ENCODE measurements at regions not wholly inside any gene's neighbourhood (a gene's known extent, or its start where the extent isn't known, plus 50 kb on each side); places are given as distances from the start of the nearest gene placed in this dataset.

DNA sequence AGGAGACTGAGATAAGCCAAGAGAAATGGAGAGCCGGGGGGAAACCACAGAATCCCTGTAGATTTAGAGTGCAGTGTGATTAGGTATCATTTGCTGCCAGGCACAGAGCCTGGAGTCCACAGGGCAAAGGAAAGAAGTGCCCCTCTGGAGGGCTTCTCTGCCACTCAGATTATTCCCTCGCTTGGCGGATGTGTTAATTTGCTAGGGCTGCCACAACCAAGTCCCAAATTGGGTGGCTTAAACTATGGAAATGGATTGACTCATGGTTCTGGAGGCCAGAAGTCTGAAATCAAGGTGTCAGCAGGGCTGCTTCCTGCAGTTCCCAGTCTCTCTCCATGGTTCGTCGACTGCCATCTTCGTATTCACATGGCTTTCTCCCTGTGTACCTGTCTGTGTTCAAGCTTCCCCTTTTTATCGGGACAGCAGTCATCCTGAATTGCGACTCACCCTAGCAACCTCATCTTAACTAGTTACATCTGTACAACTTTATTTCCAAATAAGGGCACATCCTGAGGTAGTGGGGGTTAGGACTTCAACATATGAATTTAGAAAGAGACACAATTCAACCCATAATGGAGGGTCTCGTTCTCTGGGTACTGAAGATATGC, 122.2 kb downstream of the ANKRD60 start:
- ATAC-seq (no peak), DNase-seq (ENCODE audit: low read depth, low spot score) (no peak)
- Histone ChIP-seq H3K4me2 (ENCODE audit: low read length) (no peak overlapping the region), H3K9me2 (ENCODE audit: insufficient read depth) (no peaks in the 10 kb centered on the region), H3K27ac (ENCODE audit: low read depth, low read length) (no peak overlapping the region), H3K4me3 (replicated peaks in 1 of 2; ENCODE audit: low read depth in 1 of 2, low read length in 2 of 2) (no peak overlapping the region), H3K9ac (ENCODE audit: low read length) (no peak overlapping the region), H3K36me3 (ENCODE audit: control insufficient read depth in 1 of 2, insufficient read depth in 2 of 2, low read length in 2 of 2) (no peaks in the 10 kb centered on the region), H3K79me2 (ENCODE audit: insufficient read depth, low read length) (no peaks in the 10 kb centered on the region), H4K20me1 (ENCODE audit: insufficient read depth) (no peaks in the 10 kb centered on the region), H3K27me3 (ENCODE audit: insufficient read depth, low read length) (peaks cover 26% of the 10 kb centered on the region), H3K9me3 (ENCODE audit: control insufficient read depth in 1 of 2, insufficient read depth in 1 of 2, low read depth in 1 of 2, low read length in 2 of 2) (no peaks in the 10 kb centered on the region; a peak in 1 of 4 replicates), H2AFZ (ENCODE audit: low read depth, low read length, poor library complexity, severe bottlenecking) (no peak overlapping the region), H3K4me1 (ENCODE audit: control insufficient read depth in 1 of 2, insufficient read depth in 2 of 2, low read length in 2 of 2) (no peaks in the 10 kb centered on the region)
- intact Hi-C loops (cut with micrococcal nuclease), result no loop called here
- TF ChIP-seq, protein P1, sequence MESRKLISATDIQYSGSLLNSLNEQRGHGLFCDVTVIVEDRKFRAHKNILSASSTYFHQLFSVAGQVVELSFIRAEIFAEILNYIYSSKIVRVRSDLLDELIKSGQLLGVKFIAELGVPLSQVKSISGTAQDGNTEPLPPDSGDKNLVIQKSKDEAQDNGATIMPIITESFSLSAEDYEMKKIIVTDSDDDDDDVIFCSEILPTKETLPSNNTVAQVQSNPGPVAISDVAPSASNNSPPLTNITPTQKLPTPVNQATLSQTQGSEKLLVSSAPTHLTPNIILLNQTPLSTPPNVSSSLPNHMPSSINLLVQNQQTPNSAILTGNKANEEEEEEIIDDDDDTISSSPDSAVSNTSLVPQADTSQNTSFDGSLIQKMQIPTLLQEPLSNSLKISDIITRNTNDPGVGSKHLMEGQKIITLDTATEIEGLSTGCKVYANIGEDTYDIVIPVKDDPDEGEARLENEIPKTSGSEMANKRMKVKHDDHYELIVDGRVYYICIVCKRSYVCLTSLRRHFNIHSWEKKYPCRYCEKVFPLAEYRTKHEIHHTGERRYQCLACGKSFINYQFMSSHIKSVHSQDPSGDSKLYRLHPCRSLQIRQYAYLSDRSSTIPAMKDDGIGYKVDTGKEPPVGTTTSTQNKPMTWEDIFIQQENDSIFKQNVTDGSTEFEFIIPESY (IDR thresholded peaks at IDR 0.05; ENCODE audit: extremely low read depth, insufficient replicate concordance, low read length), result no peak
- TF ChIP-seq EGR1 (IDR thresholded peaks at IDR 0.05; ENCODE audit: low read depth) (no peak), FOSL1 (IDR thresholded peaks at IDR 0.05; ENCODE audit: low read depth) (no peak), RAD21 (IDR thresholded peaks at IDR 0.05; ENCODE audit: low read depth) (no peak), SP1 (IDR thresholded peaks at IDR 0.05; ENCODE audit: low read depth) (no peak), EZH2phosphoT487 (IDR thresholded peaks at IDR 0.05; ENCODE audit: borderline replicate concordance) (no peak), YY1 (IDR thresholded peaks at IDR 0.05; ENCODE audit: extremely low read depth, insufficient replicate concordance, low read depth, low read length) (no peak), JUND (IDR thresholded peaks at IDR 0.05) (no peak), POLR2AphosphoS5 (IDR thresholded peaks at IDR 0.05; ENCODE audit: low read depth, low read length) (no peak), POLR2A (IDR thresholded peaks at IDR 0.05; ENCODE audit: borderline replicate concordance, extremely low read depth, insufficient read depth, insufficient read length) (no peak), ELF1 (IDR thresholded peaks at IDR 0.05; ENCODE audit: borderline replicate concordance, low read depth) (no peak)
- TF ChIP-seq, protein P2, sequence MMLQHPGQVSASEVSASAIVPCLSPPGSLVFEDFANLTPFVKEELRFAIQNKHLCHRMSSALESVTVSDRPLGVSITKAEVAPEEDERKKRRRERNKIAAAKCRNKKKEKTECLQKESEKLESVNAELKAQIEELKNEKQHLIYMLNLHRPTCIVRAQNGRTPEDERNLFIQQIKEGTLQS (IDR thresholded peaks at IDR 0.05), result no peak
- TF ChIP-seq, protein P3, sequence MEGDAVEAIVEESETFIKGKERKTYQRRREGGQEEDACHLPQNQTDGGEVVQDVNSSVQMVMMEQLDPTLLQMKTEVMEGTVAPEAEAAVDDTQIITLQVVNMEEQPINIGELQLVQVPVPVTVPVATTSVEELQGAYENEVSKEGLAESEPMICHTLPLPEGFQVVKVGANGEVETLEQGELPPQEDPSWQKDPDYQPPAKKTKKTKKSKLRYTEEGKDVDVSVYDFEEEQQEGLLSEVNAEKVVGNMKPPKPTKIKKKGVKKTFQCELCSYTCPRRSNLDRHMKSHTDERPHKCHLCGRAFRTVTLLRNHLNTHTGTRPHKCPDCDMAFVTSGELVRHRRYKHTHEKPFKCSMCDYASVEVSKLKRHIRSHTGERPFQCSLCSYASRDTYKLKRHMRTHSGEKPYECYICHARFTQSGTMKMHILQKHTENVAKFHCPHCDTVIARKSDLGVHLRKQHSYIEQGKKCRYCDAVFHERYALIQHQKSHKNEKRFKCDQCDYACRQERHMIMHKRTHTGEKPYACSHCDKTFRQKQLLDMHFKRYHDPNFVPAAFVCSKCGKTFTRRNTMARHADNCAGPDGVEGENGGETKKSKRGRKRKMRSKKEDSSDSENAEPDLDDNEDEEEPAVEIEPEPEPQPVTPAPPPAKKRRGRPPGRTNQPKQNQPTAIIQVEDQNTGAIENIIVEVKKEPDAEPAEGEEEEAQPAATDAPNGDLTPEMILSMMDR (IDR thresholded peaks at IDR 0.05 in 2 of 3, conservative IDR thresholded peaks at IDR 0.05 in 1 of 3; ENCODE audit: borderline replicate concordance in 1 of 3, insufficient read depth in 1 of 3, low read depth in 2 of 3, low read length in 2 of 3), result no peak
- TF ChIP-seq, protein P4, sequence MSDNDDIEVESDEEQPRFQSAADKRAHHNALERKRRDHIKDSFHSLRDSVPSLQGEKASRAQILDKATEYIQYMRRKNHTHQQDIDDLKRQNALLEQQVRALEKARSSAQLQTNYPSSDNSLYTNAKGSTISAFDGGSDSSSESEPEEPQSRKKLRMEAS (IDR thresholded peaks at IDR 0.05), result no peak
- no TSS peak for BruUV-seq (replicated peaks)
- ChIA-PET RAD21 (ENCODE audit: low non-redundant PET in 1 of 2, low total read pairs in 2 of 2, uncharacterized antibody in 2 of 2, unreplicated experiment in 2 of 2) (no interaction called here), POLR2A (no interaction called here), CTCF (interaction anchor here (1.5 kb wide), 1 partner anchor 10 kb away, joined by 3 read pairs; no protein-coding TSS in a partner anchor)

All from HCT116 (cell line).